GM21619 (cell line): ENCODE measurements at regions not wholly inside any gene's neighbourhood (a gene's known extent, or its start where the extent isn't known, plus 50 kb on each side); places are given as distances from the start of the nearest gene placed in this dataset.
A peak's percentile ranks its signal among the peaks of the same experiment; 100 is the strongest.
"Not testable (repeated sequence)": the region's sequence is repeated elsewhere in the genome, so short reads cannot be mapped to it uniquely, and the experiment has no call there.

ENCODE experiments used
- ATAC-seq: cut with Tn5 transposase; IDR thresholded peaks from one replicate; pipeline ENCODE4 v1.9.1; 2021; ENCODE audit not compliant: unreplicated experiment

GRCh38 chr3:160094562-160094961, 105.9 kb downstream of the IL12A start:
- no peak for ATAC-seq

- no peak for ATAC-seq
These were observed 108.8 kb downstream of the IL12A start for GRCh38 chr3:160097478-160097877.

- peak; percentile 44 for ATAC-seq
These were observed 109.8 kb downstream of the IL12A start for GRCh38 chr3:160098261-160098908.

- no peak for ATAC-seq
These were observed 110.4 kb downstream of the IL12A start for GRCh38 chr3:160098926-160099626.

- ATAC-seq, result peak; percentile 57
These were observed 111.2 kb downstream of the IL12A start for GRCh38 chr3:160099834-160100233.

GRCh38 chr3:160100610-160101009, 112.0 kb downstream of the IL12A start:
- no peak for ATAC-seq

GRCh38 chr3:160102001-160102400, 113.4 kb downstream of the IL12A start:
- not testable (repeated sequence) for ATAC-seq

- no peak for ATAC-seq
These were observed 114.8 kb downstream of the IL12A start for GRCh38 chr3:160103397-160103796.

- ATAC-seq, result no peak
These were observed 117.4 kb downstream of the IL12A start for GRCh38 chr3:160105907-160106584.

- no peak for ATAC-seq
These were observed 118.0 kb upstream of the C3orf80 start for GRCh38 chr3:160106905-160107861.

GRCh38 chr3:160108362-160108761, 116.9 kb upstream of the C3orf80 start:
- no peak for ATAC-seq

GRCh38 chr3:160112481-160112880, 112.7 kb upstream of the C3orf80 start:
- ATAC-seq, result no peak

- no peak for ATAC-seq
These were observed 112.2 kb upstream of the C3orf80 start for GRCh38 chr3:160112996-160113395.

- ATAC-seq, result no peak
These were observed 110.7 kb upstream of the C3orf80 start for GRCh38 chr3:160114355-160114995.

GRCh38 chr3:160115387-160115786, 109.8 kb upstream of the C3orf80 start:
- ATAC-seq, result no peak

GRCh38 chr3:160124224-160124623, 101.0 kb upstream of the C3orf80 start:
- no peak for ATAC-seq

GRCh38 chr3:160125258-160125657, 100.0 kb upstream of the C3orf80 start:
- no peak for ATAC-seq

GRCh38 chr3:160126051-160126450, 99.2 kb upstream of the C3orf80 start:
- ATAC-seq, result no peak

GRCh38 chr3:160126761-160127160, 98.5 kb upstream of the C3orf80 start:
- ATAC-seq, result no peak

GRCh38 chr3:160127308-160127707, 97.9 kb upstream of the C3orf80 start:
- ATAC-seq, result peak; percentile 52
